GM12891 (cell line): ENCODE measurements at regions not wholly inside any gene's neighbourhood (a gene's known extent, or its start where the extent isn't known, plus 50 kb on each side); places are given as distances from the start of the nearest gene placed in this dataset.

Experiments
- POLR2A ChIP-seq: IDR thresholded peaks from 2 replicates; pipeline ENCODE4 v1.6.1; 2011; ENCODE audit warnings: low read depth, low read length, control low read depth
- POLR2AphosphoS5 ChIP-seq: IDR thresholded peaks from 2 replicates; pipeline ENCODE4 v1.6.1; 2011; ENCODE audit warnings: low read depth, low read length, control low read depth
- SPI1 ChIP-seq: IDR thresholded peaks from 2 replicates; pipeline ENCODE4 v1.6.1; 2011; ENCODE audit warnings: low read depth, low read length, control low read depth
- TAF1 ChIP-seq: IDR thresholded peaks from 2 replicates; pipeline ENCODE4 v1.6.1; 2011; ENCODE audit warnings: low read depth, low read length, control low read depth

DNA sequence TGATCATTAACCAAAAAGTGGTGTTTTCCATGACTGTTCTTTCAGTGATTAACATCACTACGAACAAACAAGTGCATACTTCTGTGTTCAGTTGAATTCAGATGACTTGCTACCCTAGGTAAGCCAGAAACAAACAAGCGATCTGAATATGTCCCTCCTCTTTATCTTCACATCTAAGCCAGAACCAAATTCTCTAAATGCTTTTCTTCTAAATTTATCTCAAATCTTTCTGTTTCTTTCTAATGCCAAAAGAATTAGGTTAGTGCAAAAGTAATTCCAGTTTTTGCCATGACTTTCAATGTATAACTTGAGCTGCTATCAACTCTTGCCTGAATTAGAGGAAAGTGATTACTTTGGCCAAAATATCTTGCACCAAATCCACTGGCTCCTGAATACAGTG is 481.2 kb downstream of the COL11A1 start:
- TF ChIP-seq TAF1 (no peak), POLR2A (no peak), POLR2AphosphoS5 (no peak), SPI1 (no peak)
